SK-N-SH treated with all-trans-retinoic acid at 6 μM for 48 hours (cell line): ENCODE measurements at regions not wholly inside any gene's neighbourhood (a gene's known extent, or its start where the extent isn't known, plus 50 kb on each side); places are given as distances from the start of the nearest gene placed in this dataset.
"Not testable (repeated sequence)": the region's sequence is repeated elsewhere in the genome, so short reads cannot be mapped to it uniquely, and the experiment has no call there.

Experiments
- ATAC-seq: fragments of 200-7000 bp; cut with Tn5 transposase; 3 replicates; pipeline ENCODE4 v1.9.1; 2020; ENCODE audit warnings: mild to moderate bottlenecking, moderate library complexity
- CSDC2 ChIP-seq: fragments of 250-450 bp; sonication (Bioruptor Pico); IDR thresholded peaks from 2 replicates; pipeline ENCODE4 v1.5.0; 2020; ENCODE audit warnings: mild to moderate bottlenecking, moderate library complexity
- CSRNP3 ChIP-seq: fragments of 250-450 bp; sonication (Bioruptor Pico); IDR thresholded peaks from 2 replicates; pipeline ENCODE4 v1.5.1; 2021; ENCODE audit warnings: mild to moderate bottlenecking, moderate library complexity
- GLIS3 ChIP-seq: fragments of 250-450 bp; sonication (Bioruptor Pico); IDR thresholded peaks from 2 replicates; pipeline ENCODE4 v1.5.0; 2020; ENCODE audit warnings: mild to moderate bottlenecking, moderate library complexity
- ISL1 ChIP-seq: fragments of 250-450 bp; sonication (Bioruptor Pico); IDR thresholded peaks from 2 replicates; pipeline ENCODE4 v2.1.2; 2022; ENCODE audit warnings: mild to moderate bottlenecking, moderate library complexity
- OSR1 ChIP-seq: fragments of 250-450 bp; sonication (Bioruptor Pico); IDR thresholded peaks from 2 replicates; pipeline ENCODE4 v1.8.0; 2022; ENCODE audit warnings: moderate library complexity, mild to moderate bottlenecking, inconsistent platforms
- PATZ1 ChIP-seq: fragments of 250-450 bp; sonication (Bioruptor Pico); IDR thresholded peaks from 2 replicates; pipeline ENCODE4 v1.8.0; 2020; ENCODE audit warnings: mild to moderate bottlenecking, moderate library complexity, borderline replicate concordance
- PPARA ChIP-seq: fragments of 250-450 bp; sonication (Bioruptor Pico); IDR thresholded peaks from 2 replicates; pipeline ENCODE4 v1.5.0; 2020; ENCODE audit warnings: mild to moderate bottlenecking, borderline replicate concordance
- RARB ChIP-seq: fragments of 250-450 bp; sonication (Bioruptor Pico); IDR thresholded peaks from 2 replicates; pipeline ENCODE4 v1.8.0; 2021; ENCODE audit warnings: mild to moderate bottlenecking, moderate library complexity
- SNAI2 ChIP-seq: fragments of 250-450 bp; sonication (Bioruptor Pico); IDR thresholded peaks from 2 replicates; pipeline ENCODE4 v1.5.0; 2020; ENCODE audit warnings: mild to moderate bottlenecking, moderate library complexity
- TCF4 ChIP-seq: fragments of 250-450 bp; sonication (Bioruptor Pico); IDR thresholded peaks from 2 replicates; pipeline ENCODE4 v1.8.0; 2021; ENCODE audit warnings: mild to moderate bottlenecking, moderate library complexity, borderline replicate concordance
- TOX ChIP-seq: fragments of 250-450 bp; sonication (Bioruptor Pico); IDR thresholded peaks from 2 replicates; pipeline ENCODE4 v1.8.0; 2021; ENCODE audit warnings: mild to moderate bottlenecking, moderate library complexity, borderline replicate concordance
- ZC3H10 ChIP-seq: fragments of 250-450 bp; sonication (Bioruptor Pico); IDR thresholded peaks from 2 replicates; pipeline ENCODE4 v1.5.1; 2021; ENCODE audit warnings: mild to moderate bottlenecking, moderate library complexity
- ZFP3 ChIP-seq: fragments of 250-450 bp; sonication (Bioruptor Pico); IDR thresholded peaks from 2 replicates; pipeline ENCODE4 v1.5.0; 2020; ENCODE audit warnings: mild to moderate bottlenecking, moderate library complexity
- ZFP30 ChIP-seq: fragments of 450-650 bp; formaldehyde crosslinking; IDR thresholded peaks from 2 replicates; pipeline ENCODE4 v1.5.0; 2022; ENCODE audit warnings: mild to moderate bottlenecking, moderate library complexity
- ZNF565 ChIP-seq: fragments of 450-650 bp; formaldehyde crosslinking; conservative IDR thresholded peaks from 2 replicates; pipeline ENCODE4 v1.5.0; 2020; ENCODE audit warnings: low read depth, mild to moderate bottlenecking, moderate library complexity
- ZNF70 ChIP-seq: fragments of 450-650 bp; formaldehyde crosslinking; IDR thresholded peaks from 2 replicates; pipeline ENCODE4 v1.5.0; 2020; ENCODE audit warnings: mild to moderate bottlenecking, moderate library complexity
- ZNF8 ChIP-seq: fragments of 450-650 bp; formaldehyde crosslinking; IDR thresholded peaks from 2 replicates; pipeline ENCODE4 v1.5.0; 2020; ENCODE audit warnings: mild to moderate bottlenecking, moderate library complexity
- TF ChIP-seq, protein P1 (sequence below): fragments of 250-450 bp; sonication (Bioruptor Pico); IDR thresholded peaks from 2 replicates; pipeline ENCODE4 v1.5.1; 2020; ENCODE audit warnings: low read depth, mild to moderate bottlenecking, moderate library complexity

GRCh38 chr13:90485436-90485835 lies 862.1 kb upstream of the MIR17HG start:
- no peak for TF ChIP-seq ZNF8 (CRISPR knock-in tag)
- TF ChIP-seq ISL1 (CRISPR knock-in tag), result peak; percentile 28
- TF ChIP-seq, all 23 proteins: peak for 1

GRCh38 chr13:90492872-90493271 lies 854.6 kb upstream of the MIR17HG start:
- no peak for ATAC-seq
- no peak for TF ChIP-seq GLIS3 (CRISPR knock-in tag)
- TF ChIP-seq ZNF70 (CRISPR knock-in tag), result no peak
- no peak for TF ChIP-seq ZFP30 (CRISPR knock-in tag)
- TF ChIP-seq ZFP3 (CRISPR knock-in tag), result no peak
- no peak for TF ChIP-seq TOX (CRISPR knock-in tag)
- TF ChIP-seq ZC3H10 (CRISPR knock-in tag), result no peak
- TF ChIP-seq ISL1 (CRISPR knock-in tag), result no peak
- TF ChIP-seq TCF4, result no peak
- TF ChIP-seq SNAI2 (CRISPR knock-in tag), result no peak
- no peak for TF ChIP-seq CSDC2
- no peak for TF ChIP-seq ZNF8 (CRISPR knock-in tag)
- no peak for TF ChIP-seq CSRNP3 (CRISPR knock-in tag)
- TF ChIP-seq OSR1 (CRISPR knock-in tag), result no peak
- TF ChIP-seq, protein P1, sequence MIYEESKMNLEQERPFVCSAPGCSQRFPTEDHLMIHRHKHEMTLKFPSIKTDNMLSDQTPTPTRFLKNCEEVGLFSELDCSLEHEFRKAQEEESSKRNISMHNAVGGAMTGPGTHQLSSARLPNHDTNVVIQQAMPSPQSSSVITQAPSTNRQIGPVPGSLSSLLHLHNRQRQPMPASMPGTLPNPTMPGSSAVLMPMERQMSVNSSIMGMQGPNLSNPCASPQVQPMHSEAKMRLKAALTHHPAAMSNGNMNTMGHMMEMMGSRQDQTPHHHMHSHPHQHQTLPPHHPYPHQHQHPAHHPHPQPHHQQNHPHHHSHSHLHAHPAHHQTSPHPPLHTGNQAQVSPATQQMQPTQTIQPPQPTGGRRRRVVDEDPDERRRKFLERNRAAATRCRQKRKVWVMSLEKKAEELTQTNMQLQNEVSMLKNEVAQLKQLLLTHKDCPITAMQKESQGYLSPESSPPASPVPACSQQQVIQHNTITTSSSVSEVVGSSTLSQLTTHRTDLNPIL, result no peak
- TF ChIP-seq PATZ1 (CRISPR knock-in tag), result no peak
- no peak for TF ChIP-seq RARB (CRISPR knock-in tag)
- no peak for TF ChIP-seq ZNF565 (CRISPR knock-in tag)
- TF ChIP-seq PPARA, result no peak

More at GRCh38 chr13:90485436-90485835, 862.1 kb upstream of the MIR17HG start:
- ATAC-seq, result peak; percentile 90

GRCh38 chr13:90493667-90494066 lies 853.8 kb upstream of the MIR17HG start:
- TF ChIP-seq CSRNP3 (CRISPR knock-in tag) (no peak), PATZ1 (CRISPR knock-in tag) (no peak), TOX (CRISPR knock-in tag) (no peak), ZNF565 (CRISPR knock-in tag) (no peak)
- TF ChIP-seq, protein P1, result no peak
- no peak for ATAC-seq

DNA sequence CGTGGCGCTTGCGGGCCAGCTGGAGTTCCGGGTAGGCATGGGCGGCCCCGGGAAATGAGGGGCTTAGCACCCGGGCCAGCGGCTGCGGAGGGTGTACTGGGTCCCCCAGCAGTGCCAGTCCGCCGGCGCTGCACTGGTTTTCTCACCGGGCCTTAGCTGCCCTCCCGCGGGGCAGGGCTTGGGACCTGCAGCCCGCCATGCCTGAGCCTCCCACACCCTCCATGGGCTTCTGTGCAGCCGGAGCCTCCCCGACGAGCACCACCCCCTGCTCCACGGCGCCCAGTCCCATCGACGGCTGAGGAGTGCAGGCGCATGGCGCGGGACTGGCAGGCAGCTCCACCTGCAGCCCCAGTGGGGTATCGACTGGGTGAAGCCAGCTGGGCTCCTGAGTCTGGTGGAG lies 852.6 kb upstream of the MIR17HG start:
- not testable (repeated sequence) for ATAC-seq
